Tibial artery (tissue), 4 donors: ENCODE measurements at regions not wholly inside any gene's neighbourhood (a gene's known extent, or its start where the extent isn't known, plus 50 kb on each side); places are given as distances from the start of the nearest gene placed in this dataset.

Experiments used
- DNase-seq, 2 donors: peaks; one replicate each; pipeline ENCODE4 v3.0.0-alpha.2; 2019
- H3K27ac ChIP-seq, 2 donors: fragments of 200-600 bp; sonication (generic) in 1 of 2; 1 replicate in 1 of 2; 2 replicates in 1 of 2; pipeline ENCODE4 v1.5.1; 2018 to 2019; ENCODE audit warnings: mild to moderate bottlenecking in 1 of 2
- H3K27me3 ChIP-seq, 2 donors: fragments of 200-600 bp; sonication (generic) in 1 of 2; one replicate each; pipeline versions ENCODE4 v1.5.1 to v1.6.0; 2016 to 2019
- H3K36me3 ChIP-seq, 3 donors: fragments of 200-600 bp; sonication (generic) in 2 of 3; one replicate each; pipeline ENCODE4 v1.5.1; 2016 to 2019; ENCODE audit warnings: mild to moderate bottlenecking in 2 of 3
- H3K4me1 ChIP-seq, 4 donors: fragments of 200-600 bp; sonication (generic) in 2 of 4; 1 replicate in 3 of 4; 2 replicates in 1 of 4; pipeline ENCODE4 v1.5.1; 2016 to 2019
- H3K4me3 ChIP-seq, 2 donors: fragments of 200-600 bp; sonication (generic) in 1 of 2; 1 replicate in 1 of 2; 2 replicates in 1 of 2; pipeline ENCODE4 v1.5.1; 2018 to 2019; ENCODE audit warnings: mild to moderate bottlenecking in 2 of 2
- H3K9me3 ChIP-seq, 3 donors: fragments of 200-600 bp; sonication (generic) in 1 of 3; one replicate each; pipeline ENCODE4 v1.5.1; 2016 to 2019
- CTCF ChIP-seq, 2 experiments: fragments of 200-600 bp in 1 of 2; fragments of 450-650 bp in 1 of 2; IDR thresholded peaks; one replicate each; pipeline ENCODE4 v1.5.1; 2017 to 2019; ENCODE audit warnings: antibody characterized with exemption in 2 of 2, mild to moderate bottlenecking in 1 of 2, moderate library complexity in 1 of 2
- intact Hi-C: fragments of 100-400 bp; cut with DNase I; formaldehyde crosslinking; loops from one replicate; pipeline ENCODE4 v1.15.0; 2023; ENCODE audit warnings: low total_unique reads

GRCh38 chr10:121057269-121057668, 206.1 kb downstream of the WDR11 start:
- no peak for TF ChIP-seq CTCF (IDR thresholded peaks at IDR 0.05)
- Histone ChIP-seq H3K4me3 (no peak overlapping the region), H3K27ac (no peak overlapping the region), H3K9me3 (no peaks in the 10 kb centered on the region), H3K27me3 (no peaks in the 10 kb centered on the region), H3K36me3 (no peaks in the 10 kb centered on the region), H3K4me1 (peaks cover 0 to 18% (median 1%) of the 10 kb centered on the region in 4 donors)
- intact Hi-C loops: no loop called here
- no peak for DNase-seq

GRCh38 chr10:121058082-121058481, 206.9 kb downstream of the WDR11 start:
- no peaks in the 10 kb centered on the region for H3K36me3 ChIP-seq
- no peak for TF ChIP-seq CTCF (IDR thresholded peaks at IDR 0.05)

GRCh38 chr10:121059351-121059750, 208.2 kb downstream of the WDR11 start:
- intact Hi-C loops: no loop called here
- DNase-seq: no peak
- Histone ChIP-seq H3K27ac (no peak overlapping the region), H3K4me3 (no peak overlapping the region), H3K36me3 (no peaks in the 10 kb centered on the region), H3K4me1 (peaks cover 0 to 18% (median 1%) of the 10 kb centered on the region in 4 donors), H3K9me3 (no peaks in the 10 kb centered on the region), H3K27me3 (no peaks in the 10 kb centered on the region)
- TF ChIP-seq CTCF (IDR thresholded peaks at IDR 0.05): no peak

More at GRCh38 chr10:121058082-121058481, 206.9 kb downstream of the WDR11 start:
- no peaks in the 10 kb centered on the region for H3K9me3 ChIP-seq
- intact Hi-C loops: no loop called here
- H3K4me1 ChIP-seq: peaks cover 0 to 18% (median 1%) of the 10 kb centered on the region in 4 donors
- H3K27ac ChIP-seq: no peak overlapping the region
- no peaks in the 10 kb centered on the region for H3K27me3 ChIP-seq
- no peak for DNase-seq
- no peak overlapping the region for H3K4me3 ChIP-seq

GRCh38 chr10:121062115-121062514, 211.0 kb downstream of the WDR11 start:
- intact Hi-C loops: no loop called here
- Histone ChIP-seq H3K4me3 (no peak overlapping the region), H3K4me1 (peaks cover 0 to 18% (median 1%) of the 10 kb centered on the region in 4 donors)

GRCh38 chr10:121063744-121064143, 212.6 kb downstream of the WDR11 start:
- H3K9me3 ChIP-seq: no peaks in the 10 kb centered on the region
- H3K4me3 ChIP-seq: no peak overlapping the region
- H3K36me3 ChIP-seq: no peaks in the 10 kb centered on the region
- H3K27ac ChIP-seq: no peak overlapping the region
- no peak for DNase-seq
- no peaks in the 10 kb centered on the region for H3K27me3 ChIP-seq
- peaks cover 0 to 13% (median 1%) of the 10 kb centered on the region in 4 donors for H3K4me1 ChIP-seq
- TF ChIP-seq CTCF (IDR thresholded peaks at IDR 0.05): no peak
- intact Hi-C loops: no loop called here

More at GRCh38 chr10:121062115-121062514, 211.0 kb downstream of the WDR11 start:
- H3K27ac ChIP-seq: no peak overlapping the region
- no peak for DNase-seq
- H3K9me3 ChIP-seq: no peaks in the 10 kb centered on the region
- no peak for TF ChIP-seq CTCF (IDR thresholded peaks at IDR 0.05)
- H3K27me3 ChIP-seq: no peaks in the 10 kb centered on the region
- H3K36me3 ChIP-seq: no peaks in the 10 kb centered on the region

- intact Hi-C loops: no loop called here
- Histone ChIP-seq H3K9me3 (no peaks in the 10 kb centered on the region), H3K36me3 (no peaks in the 10 kb centered on the region), H3K4me1 (peaks cover 0 to 6% (median 1%) of the 10 kb centered on the region in 4 donors), H3K27me3 (no peaks in the 10 kb centered on the region), H3K27ac (no peak overlapping the region), H3K4me3 (no peak overlapping the region)
- TF ChIP-seq CTCF (IDR thresholded peaks at IDR 0.05): no peak
- DNase-seq: no peak
Observed at GRCh38 chr10:121064491-121064890, 213.3 kb downstream of the WDR11 start.
